HUES64 (cell line): ENCODE measurements at regions not wholly inside any gene's neighbourhood (a gene's known extent, or its start where the extent isn't known, plus 50 kb on each side); places are given as distances from the start of the nearest gene placed in this dataset.

Experiments
- H3K27ac ChIP-seq: 2 replicates; pipeline ENCODE4 v1.7.0; 2013; ENCODE audit warnings: low read depth, low read length, inconsistent platforms
- H3K27me3 ChIP-seq: 2 replicates; pipeline ENCODE4 v1.6.1; 2013; ENCODE audit warnings: mild to moderate bottlenecking, low read length; ENCODE audit not compliant: insufficient read depth
- H3K36me3 ChIP-seq: 2 replicates; pipeline ENCODE4 v1.6.1; 2013; ENCODE audit warnings: mild to moderate bottlenecking, low read length; ENCODE audit not compliant: insufficient read depth
- H3K4me1 ChIP-seq: 2 replicates; pipeline ENCODE4 v1.6.1; 2013; ENCODE audit warnings: mild to moderate bottlenecking, low read length, moderate library complexity; ENCODE audit not compliant: insufficient read depth
- H3K4me3 ChIP-seq: 2 replicates; pipeline ENCODE4 v1.5.1; 2013; ENCODE audit warnings: mild to moderate bottlenecking, low read length, moderate library complexity
- H3K9ac ChIP-seq: 2 replicates; pipeline ENCODE4 v1.6.1; 2013; ENCODE audit warnings: mild to moderate bottlenecking, low read depth, low read length
- H3K9me3 ChIP-seq: 2 replicates; pipeline ENCODE4 v1.6.1; 2013; ENCODE audit warnings: low read depth, low read length; ENCODE audit not compliant: insufficient read depth
- WGBS: fragments of 150-250, 120-280 bp; methylation state at CpG from one replicate; pipeline ENCODE4 v1.1.7; 2013; ENCODE audit warnings: missing lambda C conversion rate; 5-methylcytosine and 5-hydroxymethylcytosine counted together

DNA sequence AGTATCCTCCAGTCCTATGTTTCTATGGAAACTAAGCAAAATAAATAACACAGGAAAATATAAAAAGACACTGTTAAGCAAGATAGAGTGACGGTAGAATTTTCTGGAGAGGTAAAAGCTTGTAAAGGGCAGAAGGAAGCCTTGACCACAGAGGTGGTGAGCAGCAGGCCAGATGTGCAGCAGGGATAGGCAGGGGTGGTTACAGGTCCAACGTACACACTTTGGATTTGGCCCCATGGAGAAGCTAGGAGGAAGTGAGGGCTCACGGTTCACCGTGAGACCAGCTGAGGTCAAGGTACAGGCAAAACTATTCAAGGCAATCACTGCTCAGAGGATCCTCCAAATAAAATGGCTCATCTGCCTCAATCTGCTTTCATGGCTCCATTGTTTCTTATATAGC is 242.8 kb downstream of the B3GLCT start:
- H3K36me3 ChIP-seq, result no peaks in the 10 kb centered on the region
- H3K4me3 ChIP-seq, result no peak overlapping the region
- H3K27me3 ChIP-seq, result no peaks in the 10 kb centered on the region
- H3K27ac ChIP-seq, result no peak overlapping the region
- H3K9me3 ChIP-seq, result no peaks in the 10 kb centered on the region
- H3K4me1 ChIP-seq, result no peaks in the 10 kb centered on the region
- H3K9ac ChIP-seq, result no peak overlapping the region
- whole genome bisulfite sequencing, result 94% methylated on average over 4 of the region's 4 CpGs

- no peak overlapping the region for H3K9ac ChIP-seq
- WGBS, result 95% methylated on average over 3 of the region's 3 CpGs
- H3K27me3 ChIP-seq, result no peaks in the 10 kb centered on the region
- no peak overlapping the region for H3K27ac ChIP-seq
- no peak overlapping the region for H3K4me3 ChIP-seq
- no peaks in the 10 kb centered on the region for H3K4me1 ChIP-seq
- H3K9me3 ChIP-seq, result no peaks in the 10 kb centered on the region
- no peaks in the 10 kb centered on the region for H3K36me3 ChIP-seq
These were observed 244.6 kb downstream of the B3GLCT start for GRCh38 chr13:31444266-31444856.

DNA sequence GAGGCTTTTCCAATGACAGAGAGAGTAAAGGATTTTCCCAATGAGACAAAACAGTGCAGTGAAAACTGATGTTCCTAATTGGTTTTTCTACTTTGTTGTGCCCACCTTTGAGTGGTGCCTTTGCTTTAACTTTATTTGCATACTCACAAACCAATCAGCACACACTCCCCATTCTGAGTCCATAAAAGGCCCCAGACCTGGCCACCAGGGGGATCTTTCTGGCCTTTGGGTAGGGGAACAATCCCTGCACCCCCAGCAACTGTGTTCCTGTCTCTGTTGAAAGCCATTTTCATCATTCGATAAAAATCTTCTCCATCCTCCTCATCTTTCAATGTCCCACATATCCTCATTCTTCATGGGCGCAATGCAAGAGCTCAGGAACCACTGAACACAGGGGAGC is 252.8 kb downstream of the B3GLCT start:
- H3K9ac ChIP-seq, result no peak overlapping the region
- H3K4me1 ChIP-seq, result no peaks in the 10 kb centered on the region
- H3K9me3 ChIP-seq, result no peaks in the 10 kb centered on the region
- H3K36me3 ChIP-seq, result no peaks in the 10 kb centered on the region
- 94% methylated on average over 2 of the region's 2 CpGs for WGBS
- H3K27ac ChIP-seq, result no peak overlapping the region
- H3K4me3 ChIP-seq, result no peak overlapping the region
- H3K27me3 ChIP-seq, result no peaks in the 10 kb centered on the region

- Histone ChIP-seq H3K27me3 (no peaks in the 10 kb centered on the region), H3K9me3 (no peaks in the 10 kb centered on the region), H3K36me3 (no peaks in the 10 kb centered on the region), H3K27ac (no peak overlapping the region), H3K9ac (no peak overlapping the region), H3K4me1 (no peaks in the 10 kb centered on the region), H3K4me3 (no peak overlapping the region)
These were observed 255.8 kb downstream of the B3GLCT start for GRCh38 chr13:31455581-31455980.

DNA sequence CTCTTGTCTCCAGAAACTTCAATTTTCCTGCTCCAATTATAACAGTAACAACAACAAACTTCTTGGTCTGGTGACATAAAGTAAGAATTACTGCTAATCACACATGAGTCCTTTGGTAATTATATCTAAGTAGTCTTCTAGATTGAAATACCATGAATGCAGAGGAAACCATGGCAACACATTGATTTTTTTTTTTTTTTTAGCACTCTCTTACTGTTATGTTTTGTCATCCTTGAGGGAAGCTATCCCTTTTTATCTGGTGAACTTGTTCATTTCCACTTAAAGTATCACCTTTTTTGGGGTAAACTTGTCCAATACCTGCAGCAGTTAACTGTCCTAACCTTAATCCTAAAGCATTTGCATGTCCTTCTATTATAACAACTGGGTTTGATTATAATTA is 256.3 kb downstream of the B3GLCT start:
- no peaks in the 10 kb centered on the region for H3K9me3 ChIP-seq
- H3K27me3 ChIP-seq, result no peaks in the 10 kb centered on the region
- no peak overlapping the region for H3K9ac ChIP-seq
- H3K27ac ChIP-seq, result no peak overlapping the region
- no peaks in the 10 kb centered on the region for H3K4me1 ChIP-seq
- H3K4me3 ChIP-seq, result no peak overlapping the region
- H3K36me3 ChIP-seq, result no peaks in the 10 kb centered on the region

GRCh38 chr13:31460061-31460460 is 260.3 kb downstream of the B3GLCT start:
- no peak overlapping the region for H3K27ac ChIP-seq
- H3K9ac ChIP-seq, result no peak overlapping the region
- WGBS, result 93% methylated on average over 2 of the region's 3 CpGs
- no peaks in the 10 kb centered on the region for H3K9me3 ChIP-seq
- no peaks in the 10 kb centered on the region for H3K27me3 ChIP-seq
- peaks cover 5% of the 10 kb centered on the region; the same call in 1 of the 2 replicates for H3K4me1 ChIP-seq
- H3K36me3 ChIP-seq, result no peaks in the 10 kb centered on the region
- no peak overlapping the region for H3K4me3 ChIP-seq

DNA sequence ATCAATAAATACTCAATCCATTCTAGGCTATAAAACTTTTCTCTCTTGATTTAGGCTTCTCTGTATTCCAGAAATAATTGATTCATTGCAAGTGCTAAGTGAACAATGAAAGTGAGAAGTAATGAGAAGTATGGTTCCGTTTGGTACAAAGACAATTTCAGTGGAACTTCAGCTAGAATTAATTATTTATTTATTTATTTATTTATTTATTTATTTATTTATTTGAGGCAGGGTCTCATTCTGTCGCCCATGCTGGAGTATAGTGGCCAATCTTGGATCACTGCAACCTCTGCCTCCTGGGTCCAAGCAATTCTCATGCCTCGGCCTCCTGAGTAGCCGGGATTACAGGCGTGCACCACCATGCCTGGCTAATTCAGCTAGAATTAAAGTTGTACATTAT is 262.1 kb downstream of the B3GLCT start:
- Histone ChIP-seq H3K4me3 (no peak overlapping the region), H3K27me3 (no peaks in the 10 kb centered on the region)
- WGBS, result 89% methylated on average over 5 of the region's 5 CpGs

DNA sequence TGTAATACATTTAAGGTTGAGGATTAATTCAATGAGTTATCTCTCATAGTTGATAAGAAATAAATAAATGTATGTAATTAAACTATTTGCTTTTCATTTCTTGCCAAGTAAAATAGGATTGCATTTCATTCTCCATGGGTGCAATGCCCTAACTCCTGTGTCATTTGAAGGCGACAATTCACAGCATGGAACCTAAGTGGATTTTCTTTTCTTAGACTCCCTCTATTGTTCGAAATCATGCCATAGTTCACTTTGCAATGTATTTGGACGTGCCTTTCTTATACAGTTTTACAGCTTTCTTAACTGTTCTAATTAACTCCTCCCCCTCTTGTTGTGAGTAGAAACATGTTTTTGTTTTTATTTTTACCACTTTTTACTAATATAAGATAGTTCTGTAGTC is 263.0 kb downstream of the B3GLCT start:
- WGBS, result 90% methylated on average over 3 of the region's 3 CpGs
- Histone ChIP-seq H3K36me3 (no peaks in the 10 kb centered on the region), H3K9me3 (no peaks in the 10 kb centered on the region), H3K27me3 (no peaks in the 10 kb centered on the region), H3K4me1 (peaks cover 5% of the 10 kb centered on the region; the same call in 1 of the 2 replicates), H3K27ac (no peak overlapping the region), H3K4me3 (no peak overlapping the region), H3K9ac (no peak overlapping the region)

More for the DNA sequence above, 262.1 kb downstream of the B3GLCT start:
- Histone ChIP-seq H3K36me3 (no peaks in the 10 kb centered on the region), H3K27ac (no peak overlapping the region), H3K9me3 (no peaks in the 10 kb centered on the region), H3K9ac (no peak overlapping the region), H3K4me1 (peaks cover 5% of the 10 kb centered on the region; the same call in 1 of the 2 replicates)

GRCh38 chr13:31468114-31468902 is 268.5 kb downstream of the B3GLCT start:
- H3K4me3 ChIP-seq, result no peak overlapping the region
- WGBS, result 88% methylated on average over 11 of the region's 12 CpGs
- H3K27me3 ChIP-seq, result no peaks in the 10 kb centered on the region
- H3K4me1 ChIP-seq, result peaks cover 15% of the 10 kb centered on the region
- no peaks in the 10 kb centered on the region for H3K9me3 ChIP-seq
- no peaks in the 10 kb centered on the region for H3K36me3 ChIP-seq
- no peak overlapping the region for H3K27ac ChIP-seq
- H3K9ac ChIP-seq, result no peak overlapping the region

- Histone ChIP-seq H3K27me3 (no peaks in the 10 kb centered on the region), H3K9ac (no peak overlapping the region), H3K27ac (no peak overlapping the region), H3K4me3 (no peak overlapping the region), H3K36me3 (no peaks in the 10 kb centered on the region), H3K4me1 (peaks cover 10% of the 10 kb centered on the region), H3K9me3 (no peaks in the 10 kb centered on the region)
These were observed 269.6 kb downstream of the B3GLCT start for GRCh38 chr13:31469377-31469776.

- Histone ChIP-seq H3K9ac (no peak overlapping the region), H3K4me3 (no peak overlapping the region), H3K4me1 (peaks cover 8% of the 10 kb centered on the region; the same call in 1 of the 2 replicates), H3K9me3 (no peaks in the 10 kb centered on the region), H3K27me3 (no peaks in the 10 kb centered on the region), H3K27ac (no peak overlapping the region), H3K36me3 (no peaks in the 10 kb centered on the region)
- 78% methylated on average over 4 of the region's 6 CpGs for WGBS
These were observed 263.1 kb upstream of the RXFP2 start for GRCh38 chr13:31476266-31476665.
